Keratinocyte (primary cell): ENCODE measurements at regions not wholly inside any gene's neighbourhood (a gene's known extent, or its start where the extent isn't known, plus 50 kb on each side); places are given as distances from the start of the nearest gene placed in this dataset.

ENCODE experiments used
- CTCF ChIP-seq, 3 experiments: IDR thresholded peaks in 1 of 3; conservative IDR thresholded peaks in 1 of 3; optimal IDR thresholded peaks in 1 of 3; 2 replicates in 2 of 3; 3 replicates in 1 of 3; pipeline versions ENCODE3 to v1.5.1; 2011; ENCODE audit warnings: low read length in 3 of 3, mild to moderate bottlenecking in 3 of 3, moderate library complexity in 2 of 3, control low read depth in 1 of 3, inconsistent platforms in 1 of 3; ENCODE audit not compliant: insufficient read depth in 2 of 3; ENCODE audit errors: extremely low read depth in 1 of 3
- EZH2 ChIP-seq: IDR thresholded peaks from one replicate; pipeline ENCODE4 v1.6.1; 2012; ENCODE audit warnings: inconsistent platforms, mild to moderate bottlenecking, low read length, moderate library complexity

- no peak for TF ChIP-seq CTCF (optimal IDR thresholded peaks at IDR 0.05 in 1 of 3, IDR thresholded peaks at IDR 0.05 in 1 of 3, conservative IDR thresholded peaks at IDR 0.05 in 1 of 3; ENCODE audit: extremely low read depth in 1 of 3, insufficient read depth in 2 of 3, low read length in 3 of 3)
- TF ChIP-seq EZH2 = no peak
Measured at GRCh38 chr15:98560338-98560737, 88.0 kb upstream of the IGF1R start.
